Rectal smooth muscle tissue (tissue), 1 donor: ENCODE measurements at regions not wholly inside any gene's neighbourhood (a gene's known extent, or its start where the extent isn't known, plus 50 kb on each side); places are given as distances from the start of the nearest gene placed in this dataset.

ENCODE experiments used
- H3K27ac ChIP-seq: one replicate; pipeline ENCODE4 v1.7.0; 2013; ENCODE audit warnings: low read depth, low read length, inconsistent platforms
- H3K27me3 ChIP-seq: one replicate; pipeline ENCODE4 v1.7.0; 2013; ENCODE audit warnings: low read length; ENCODE audit not compliant: control insufficient read depth, insufficient read depth
- H3K36me3 ChIP-seq: one replicate; pipeline ENCODE4 v1.7.0; 2013; ENCODE audit warnings: low read length; ENCODE audit not compliant: control insufficient read depth, insufficient read depth
- H3K4me1 ChIP-seq: one replicate; pipeline ENCODE4 v1.7.0; 2013; ENCODE audit warnings: low read length; ENCODE audit not compliant: control insufficient read depth, insufficient read depth
- H3K4me3 ChIP-seq: one replicate; pipeline ENCODE4 v1.7.0; 2013; ENCODE audit warnings: low read length
- H3K9ac ChIP-seq: one replicate; pipeline ENCODE4 v1.7.0; 2013; ENCODE audit warnings: low read length

DNA sequence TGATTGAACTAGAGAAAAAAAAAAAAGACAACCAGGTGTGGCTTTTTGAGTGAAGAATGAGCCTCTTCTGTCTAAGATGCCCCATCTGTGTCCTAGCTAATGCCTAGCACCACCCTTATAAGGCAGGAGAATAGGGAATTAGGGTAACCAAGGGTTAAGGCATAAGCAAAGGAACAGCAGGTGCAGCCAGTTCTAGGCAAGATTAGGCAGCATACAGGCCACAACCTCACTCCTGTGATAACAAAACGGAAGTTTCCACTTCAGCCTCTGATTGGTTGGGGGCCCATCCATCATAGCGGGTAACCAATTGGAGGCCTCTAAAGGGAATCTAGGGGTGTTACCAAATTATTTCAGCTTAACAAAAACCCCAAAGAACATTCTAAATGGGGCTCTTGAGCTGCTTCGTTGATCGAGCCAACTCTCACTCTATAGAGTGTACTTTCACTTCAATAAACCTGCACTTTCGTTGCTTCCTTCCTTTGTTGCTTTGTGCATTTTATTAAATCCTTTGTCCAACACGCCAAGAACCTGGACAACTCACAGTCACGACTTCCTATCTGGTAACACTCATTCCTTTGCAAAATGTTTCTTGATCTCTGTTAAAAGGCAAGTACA is 61.9 kb upstream of the TAGAP start:
- no peaks in the 10 kb centered on the region for H3K36me3 ChIP-seq
- no peaks in the 10 kb centered on the region for H3K4me1 ChIP-seq
- H3K27me3 ChIP-seq: no peaks in the 10 kb centered on the region
- no peak overlapping the region for H3K9ac ChIP-seq
- peak overlapping the region; percentile 10 for H3K4me3 ChIP-seq
- H3K27ac ChIP-seq: no peak overlapping the region

DNA sequence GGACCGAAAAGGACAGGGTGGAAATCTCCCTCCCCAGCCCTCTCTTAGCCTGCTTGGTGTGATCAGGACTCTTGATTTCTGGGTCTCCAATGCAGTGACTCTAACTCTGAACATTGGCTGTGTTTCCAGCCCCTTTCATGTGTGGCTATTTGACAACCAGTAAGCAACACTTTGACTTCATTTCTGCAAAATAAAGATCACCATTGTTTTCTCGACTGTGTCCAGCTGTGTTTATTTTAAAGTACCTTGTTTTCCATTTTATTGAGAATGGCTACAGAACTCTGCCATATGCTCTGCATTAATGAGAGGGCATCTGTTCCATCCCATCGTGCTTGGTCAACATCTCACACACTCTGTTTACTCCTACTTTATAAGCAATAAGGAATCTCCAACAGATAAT is 60.9 kb upstream of the TAGAP start:
- Histone ChIP-seq H3K4me1 (no peaks in the 10 kb centered on the region), H3K4me3 (no peak overlapping the region), H3K36me3 (no peaks in the 10 kb centered on the region), H3K27ac (no peak overlapping the region), H3K9ac (no peak overlapping the region), H3K27me3 (no peaks in the 10 kb centered on the region)

DNA sequence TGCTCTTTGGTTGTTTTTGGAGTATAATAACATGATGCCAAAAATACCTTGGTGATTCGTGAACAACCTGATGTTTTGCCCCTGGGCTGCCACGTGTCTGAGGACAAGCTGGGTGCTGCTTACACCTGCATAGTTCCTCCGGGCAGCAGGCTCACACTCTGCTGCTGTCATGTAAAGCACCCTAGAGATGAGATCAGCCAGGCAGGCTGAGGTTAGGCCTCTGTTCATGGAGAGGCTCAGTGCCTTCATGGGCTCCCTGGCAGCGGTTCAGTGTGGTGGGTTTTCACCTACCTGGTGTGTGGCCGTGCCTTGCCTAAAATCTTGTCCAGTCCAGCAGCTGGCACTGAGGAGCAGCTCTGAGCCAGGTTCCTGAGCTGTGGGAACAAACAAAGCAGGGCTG is 60.1 kb upstream of the TAGAP start:
- Histone ChIP-seq H3K9ac (no peak overlapping the region), H3K4me3 (no peak overlapping the region), H3K4me1 (no peaks in the 10 kb centered on the region), H3K27me3 (no peaks in the 10 kb centered on the region), H3K36me3 (no peaks in the 10 kb centered on the region), H3K27ac (no peak overlapping the region)

DNA sequence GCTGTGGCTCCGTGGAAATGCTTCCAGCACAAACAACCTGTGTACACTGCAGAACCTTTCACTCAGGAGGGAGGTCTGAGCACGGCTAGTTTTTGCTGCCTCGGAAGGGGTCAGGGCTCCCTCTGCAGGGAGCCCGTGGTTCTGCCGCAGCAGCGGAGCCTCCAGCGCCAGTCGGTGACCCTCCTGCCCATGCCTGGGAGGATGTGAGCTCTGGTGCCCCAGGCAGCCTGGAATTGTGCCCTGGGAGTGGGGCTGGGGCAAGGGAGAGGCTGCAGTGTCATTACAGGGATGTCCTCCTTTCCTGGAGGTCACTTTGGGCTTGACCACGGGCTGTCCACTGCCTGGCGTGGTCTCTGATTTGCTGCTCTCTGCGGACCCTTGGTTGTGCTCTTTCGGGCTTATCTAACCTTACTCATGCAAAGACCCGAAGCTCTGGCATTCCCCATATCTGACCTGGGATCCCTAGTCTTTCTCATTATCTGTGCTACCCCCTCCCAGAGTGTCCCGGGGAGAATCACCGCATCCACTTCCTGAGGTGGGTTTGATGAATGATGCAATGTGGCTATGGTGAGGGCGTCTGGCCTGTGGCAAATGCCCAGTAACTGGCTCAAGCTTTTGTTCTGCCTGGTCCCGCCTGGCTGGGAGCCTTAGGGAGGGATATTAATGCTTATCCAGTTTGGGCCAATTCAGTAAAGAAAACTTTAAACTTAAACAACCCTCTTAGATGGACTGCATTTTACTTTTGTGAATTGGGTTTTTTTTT is 59.6 kb upstream of the TAGAP start:
- Histone ChIP-seq H3K9ac (no peak overlapping the region), H3K27ac (no peak overlapping the region), H3K4me1 (no peaks in the 10 kb centered on the region), H3K4me3 (peak overlapping the region; percentile 16), H3K36me3 (no peaks in the 10 kb centered on the region), H3K27me3 (no peaks in the 10 kb centered on the region)

DNA sequence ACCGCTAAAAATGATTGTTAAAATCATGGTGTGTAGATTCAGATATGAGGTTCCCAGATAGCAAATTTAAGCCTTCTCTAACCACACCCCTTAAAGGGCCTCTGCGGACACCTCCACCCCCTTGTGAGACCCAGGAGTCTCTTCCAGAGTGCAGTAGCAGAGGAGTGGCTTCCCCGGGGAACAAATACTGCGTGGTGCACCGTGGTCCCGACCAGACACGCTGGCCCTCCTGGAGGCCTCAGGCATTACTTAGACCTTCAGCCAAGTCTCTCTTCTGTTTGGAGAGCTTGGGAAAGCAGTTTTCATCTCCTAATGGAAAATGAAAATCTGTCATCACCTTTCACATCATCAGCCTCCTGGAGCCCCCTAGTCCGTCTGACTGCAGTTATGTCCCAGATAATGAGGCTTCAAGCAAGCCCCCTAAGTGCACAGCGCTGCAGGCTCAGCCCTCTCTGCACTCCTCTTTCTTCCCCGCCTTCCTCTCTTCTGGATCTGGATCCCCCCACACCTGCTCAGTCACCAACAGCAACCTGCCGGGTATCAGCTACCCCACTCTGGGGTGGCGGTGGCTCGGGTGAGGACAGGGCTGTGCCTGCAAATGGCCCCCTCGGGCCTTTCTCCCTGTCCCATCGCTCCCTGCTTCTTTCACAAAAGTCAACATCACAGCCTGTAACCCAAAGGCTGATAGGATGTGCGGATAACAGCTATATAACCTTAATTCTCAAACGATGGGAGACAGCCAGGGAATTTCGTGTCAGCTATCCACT is 58.8 kb upstream of the TAGAP start:
- H3K36me3 ChIP-seq: no peaks in the 10 kb centered on the region
- H3K4me1 ChIP-seq: no peaks in the 10 kb centered on the region
- H3K9ac ChIP-seq: no peak overlapping the region
- H3K4me3 ChIP-seq: peak overlapping the region; percentile 16
- no peak overlapping the region for H3K27ac ChIP-seq
- H3K27me3 ChIP-seq: no peaks in the 10 kb centered on the region

DNA sequence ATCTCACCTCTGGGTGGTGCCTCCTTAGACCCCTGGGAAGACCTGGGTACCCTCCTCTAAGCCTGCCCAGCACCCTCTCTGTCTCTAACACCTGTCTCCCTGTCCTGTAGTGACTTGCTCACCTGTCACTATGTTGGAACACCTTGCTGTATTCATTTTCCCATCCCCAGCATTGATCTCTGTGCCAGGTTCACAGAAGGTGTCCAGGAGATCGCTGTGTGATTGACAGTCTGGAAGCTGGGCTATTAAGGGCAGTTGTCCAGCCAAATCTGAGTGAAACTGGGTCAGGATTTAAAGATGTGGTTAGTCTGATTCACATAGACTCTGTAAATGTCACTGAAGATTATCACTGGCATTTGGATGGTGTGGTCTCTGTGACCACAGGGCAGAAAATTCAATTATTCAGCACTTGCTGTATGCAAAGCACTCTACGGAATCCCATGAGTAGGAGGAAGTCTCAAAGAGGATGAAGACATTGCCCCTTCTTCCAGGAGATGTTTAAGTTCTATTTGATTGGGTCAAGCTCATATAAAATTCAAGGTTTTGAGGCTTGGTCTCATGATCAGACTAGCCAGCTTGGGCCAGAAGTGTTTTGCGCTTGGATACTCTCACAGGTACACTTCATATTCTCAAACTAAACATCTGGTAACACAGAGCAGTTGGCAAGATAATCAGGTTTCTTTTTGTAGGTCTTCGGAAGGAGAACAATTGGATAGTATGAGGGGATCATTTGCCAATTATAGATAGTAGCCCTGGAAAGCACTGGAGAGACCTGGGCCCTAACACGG is 57.8 kb upstream of the TAGAP start:
- no peaks in the 10 kb centered on the region for H3K36me3 ChIP-seq
- no peaks in the 10 kb centered on the region for H3K4me1 ChIP-seq
- H3K9ac ChIP-seq: no peak overlapping the region
- no peaks in the 10 kb centered on the region for H3K27me3 ChIP-seq
- no peak overlapping the region for H3K4me3 ChIP-seq
- no peak overlapping the region for H3K27ac ChIP-seq

DNA sequence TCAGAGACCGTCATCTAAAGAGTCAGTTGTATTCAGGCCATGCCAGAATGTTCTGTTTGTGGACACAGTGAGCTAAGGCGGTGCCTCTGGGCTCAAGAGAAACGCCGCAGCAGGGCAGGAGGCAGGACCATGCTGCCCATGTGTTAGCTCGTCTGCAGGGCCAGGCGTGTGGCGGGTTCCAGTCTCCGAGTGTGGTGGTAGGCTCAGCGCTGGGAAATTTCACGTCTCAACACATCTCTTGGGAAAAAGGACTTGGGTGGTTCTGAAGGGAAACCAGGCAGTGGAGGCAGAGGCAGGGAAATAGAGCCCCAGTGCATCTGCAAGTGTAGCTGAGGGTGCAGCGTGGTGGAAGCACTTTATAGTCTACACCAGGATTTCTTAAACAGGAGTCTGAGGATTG is 56.9 kb upstream of the TAGAP start:
- H3K4me3 ChIP-seq: no peak overlapping the region
- no peaks in the 10 kb centered on the region for H3K4me1 ChIP-seq
- no peaks in the 10 kb centered on the region for H3K36me3 ChIP-seq
- H3K27ac ChIP-seq: no peak overlapping the region
- no peaks in the 10 kb centered on the region for H3K27me3 ChIP-seq
- no peak overlapping the region for H3K9ac ChIP-seq

DNA sequence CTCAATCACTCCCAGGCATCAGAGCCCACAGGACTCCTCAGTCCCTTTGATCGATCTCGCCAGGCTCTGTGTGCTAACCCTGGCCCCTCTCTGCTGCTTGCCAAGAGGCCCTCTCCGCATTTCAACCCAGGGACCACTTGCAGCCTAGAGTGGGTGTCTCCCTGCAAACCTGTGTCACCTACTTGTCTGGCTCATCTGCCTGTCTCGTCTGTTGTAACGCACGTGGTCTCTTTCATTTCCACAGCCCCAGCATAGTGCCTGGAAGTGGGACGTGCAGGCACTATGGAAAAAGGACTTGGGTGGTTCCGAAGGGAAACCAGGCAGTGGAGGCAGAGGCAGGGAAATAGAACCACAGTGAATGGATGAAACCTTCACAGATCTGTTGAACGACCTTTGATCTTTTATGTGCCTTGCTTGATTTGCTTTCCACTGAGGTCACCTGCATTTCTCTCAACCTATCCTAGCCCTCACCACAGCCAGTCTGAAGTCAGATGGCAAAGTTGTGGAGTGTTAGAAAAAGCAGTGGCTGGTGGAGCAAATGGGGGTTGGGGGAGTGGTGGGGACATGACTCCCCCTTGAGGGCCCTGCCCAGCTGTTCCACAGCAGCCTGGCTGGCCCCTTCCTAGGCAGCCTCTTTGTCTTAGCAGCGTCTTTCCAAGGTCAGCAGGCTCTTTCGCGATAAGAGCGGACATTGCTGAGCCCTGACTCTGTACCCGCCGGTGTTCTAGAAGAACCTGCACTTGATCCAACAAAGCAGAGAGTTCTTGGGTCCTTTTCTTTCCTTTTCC is 55.8 kb upstream of the TAGAP start:
- H3K4me3 ChIP-seq: no peak overlapping the region
- H3K4me1 ChIP-seq: no peaks in the 10 kb centered on the region
- H3K36me3 ChIP-seq: no peaks in the 10 kb centered on the region
- no peak overlapping the region for H3K27ac ChIP-seq
- H3K27me3 ChIP-seq: no peaks in the 10 kb centered on the region
- no peak overlapping the region for H3K9ac ChIP-seq

DNA sequence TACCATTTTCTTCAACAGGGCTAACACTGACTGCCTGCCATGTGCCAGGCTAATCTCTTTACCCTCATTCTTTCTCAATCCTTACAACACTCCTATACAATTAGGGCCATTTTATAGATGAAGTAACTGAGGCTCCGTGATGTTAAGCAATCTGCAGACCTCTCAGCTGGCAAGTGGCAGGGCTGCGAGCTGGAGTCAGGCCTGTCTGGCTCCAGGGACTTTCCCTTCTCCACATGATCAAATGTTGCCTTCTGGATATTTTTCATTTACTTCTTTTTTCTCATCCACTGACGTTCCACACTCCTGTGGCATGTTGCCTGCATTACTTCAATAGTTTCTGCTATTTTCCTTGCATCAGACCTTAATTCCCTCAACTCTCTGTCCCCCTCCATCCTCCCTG is 55.2 kb upstream of the TAGAP start:
- no peaks in the 10 kb centered on the region for H3K36me3 ChIP-seq
- no peaks in the 10 kb centered on the region for H3K4me1 ChIP-seq

DNA sequence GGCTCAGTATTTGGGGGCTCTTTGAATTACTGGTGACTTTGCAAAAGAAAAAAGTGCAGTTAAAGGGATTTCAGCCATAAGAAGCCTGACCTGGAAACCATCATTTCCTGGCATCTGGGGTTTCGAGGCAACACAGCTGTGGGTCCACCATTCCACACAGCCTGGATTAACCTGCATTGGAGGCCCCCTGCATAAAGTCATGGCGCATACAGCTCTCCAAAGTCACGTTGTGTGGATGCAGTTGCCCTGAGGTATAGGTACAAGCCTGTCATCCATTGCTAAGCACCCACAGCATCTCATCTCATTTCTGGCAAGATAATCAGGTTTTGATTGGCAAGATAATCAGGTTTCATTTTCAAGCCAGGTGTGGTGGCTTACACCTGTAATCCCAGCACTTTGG is 54.5 kb upstream of the TAGAP start:
- H3K36me3 ChIP-seq: no peaks in the 10 kb centered on the region
- no peak overlapping the region for H3K4me3 ChIP-seq
- H3K27ac ChIP-seq: no peak overlapping the region
- no peak overlapping the region for H3K9ac ChIP-seq
- no peaks in the 10 kb centered on the region for H3K27me3 ChIP-seq
- H3K4me1 ChIP-seq: no peaks in the 10 kb centered on the region

More for the DNA sequence above, 55.2 kb upstream of the TAGAP start:
- H3K4me3 ChIP-seq: no peak overlapping the region
- no peak overlapping the region for H3K27ac ChIP-seq
- H3K9ac ChIP-seq: no peak overlapping the region
- no peaks in the 10 kb centered on the region for H3K27me3 ChIP-seq

DNA sequence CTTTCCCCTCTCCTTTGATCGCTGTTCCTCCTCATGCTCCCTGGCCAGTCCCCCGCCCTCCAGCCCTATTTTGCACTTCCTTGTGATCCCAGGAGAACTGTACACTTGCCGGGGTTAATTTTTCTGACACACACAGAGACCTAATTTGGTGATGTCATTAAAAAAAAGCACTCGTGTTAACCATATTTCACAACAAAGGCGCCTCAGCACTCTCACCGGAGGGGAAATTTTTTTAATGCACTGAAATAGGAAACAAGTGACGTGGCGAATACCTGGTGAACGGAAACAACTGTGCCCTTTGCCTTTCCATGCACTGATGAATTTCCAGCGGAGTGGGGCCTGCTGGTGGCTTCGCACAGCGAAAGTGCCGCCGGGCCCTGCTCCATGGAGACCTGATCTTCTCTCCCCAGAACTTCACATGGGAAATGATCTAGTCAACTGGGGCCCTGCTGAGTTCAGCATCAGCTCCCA is 53.9 kb upstream of the TAGAP start:
- Histone ChIP-seq H3K4me1 (no peaks in the 10 kb centered on the region), H3K27ac (no peak overlapping the region), H3K27me3 (no peaks in the 10 kb centered on the region), H3K4me3 (no peak overlapping the region), H3K9ac (no peak overlapping the region), H3K36me3 (no peaks in the 10 kb centered on the region)
